GM18505 (cell line): ENCODE measurements at regions not wholly inside any gene's neighbourhood (a gene's known extent, or its start where the extent isn't known, plus 50 kb on each side); places are given as distances from the start of the nearest gene placed in this dataset.
"Not testable (repeated sequence)": the region's sequence is repeated elsewhere in the genome, so short reads cannot be mapped to it uniquely, and the experiment has no call there.

ENCODE experiments used
- ATAC-seq: cut with Tn5 transposase; IDR thresholded peaks from one replicate; pipeline ENCODE4 v1.9.1; 2021; ENCODE audit not compliant: unreplicated experiment
- POLR2A ChIP-seq: IDR thresholded peaks from 4 replicates; pipeline ENCODE4 v1.6.1; 2011; ENCODE audit warnings: borderline replicate concordance; ENCODE audit not compliant: insufficient read depth, insufficient read length; ENCODE audit errors: extremely low read depth

- ATAC-seq = no peak
- TF ChIP-seq POLR2A = no peak
Observed at GRCh38 chr17:74133740-74134139, 69.7 kb upstream of the RPL38 start.

- not testable (repeated sequence) for ATAC-seq
Observed at GRCh38 chr17:74134234-74134633, 69.2 kb upstream of the RPL38 start.

- TF ChIP-seq POLR2A = no peak
- ATAC-seq = no peak
Observed at GRCh38 chr17:74134991-74135390, 68.5 kb upstream of the RPL38 start.

GRCh38 chr17:74135391-74136167 lies 67.9 kb upstream of the RPL38 start:
- ATAC-seq = no peak
- no peak for TF ChIP-seq POLR2A

GRCh38 chr17:74137416-74137815 lies 66.1 kb upstream of the RPL38 start:
- no peak for TF ChIP-seq POLR2A
- no peak for ATAC-seq

GRCh38 chr17:74139120-74139519 lies 64.4 kb upstream of the RPL38 start:
- ATAC-seq = no peak
- TF ChIP-seq POLR2A = no peak

GRCh38 chr17:74140282-74140681 lies 63.2 kb upstream of the RPL38 start:
- TF ChIP-seq POLR2A = no peak
- no peak for ATAC-seq

GRCh38 chr17:74141612-74142011 lies 61.9 kb upstream of the RPL38 start:
- no peak for ATAC-seq
- TF ChIP-seq POLR2A = no peak

- not testable (repeated sequence) for ATAC-seq
Observed at GRCh38 chr17:74143318-74143717, 60.2 kb upstream of the RPL38 start.

GRCh38 chr17:74145756-74146155 lies 57.7 kb upstream of the RPL38 start:
- no peak for TF ChIP-seq POLR2A
- ATAC-seq = no peak

GRCh38 chr17:74146196-74146595 lies 57.3 kb upstream of the RPL38 start:
- no peak for TF ChIP-seq POLR2A

GRCh38 chr17:74147056-74147835 lies 56.2 kb upstream of the RPL38 start:
- ATAC-seq = no peak
- no peak for TF ChIP-seq POLR2A

More at GRCh38 chr17:74146196-74146595, 57.3 kb upstream of the RPL38 start:
- ATAC-seq = no peak

- ATAC-seq = no peak
- no peak for TF ChIP-seq POLR2A
Observed at GRCh38 chr17:74147966-74148365, 55.5 kb upstream of the RPL38 start.

GRCh38 chr17:74148446-74148845 lies 55.0 kb upstream of the RPL38 start:
- no peak for ATAC-seq

More at GRCh38 chr17:74148446-74148845, 55.0 kb upstream of the RPL38 start:
- no peak for TF ChIP-seq POLR2A
